ENCODE measurements at regions not wholly inside any gene's neighbourhood (a gene's known extent, or its start where the extent isn't known, plus 50 kb on each side); places are given as distances from the start of the nearest gene placed in this dataset.

DNA sequence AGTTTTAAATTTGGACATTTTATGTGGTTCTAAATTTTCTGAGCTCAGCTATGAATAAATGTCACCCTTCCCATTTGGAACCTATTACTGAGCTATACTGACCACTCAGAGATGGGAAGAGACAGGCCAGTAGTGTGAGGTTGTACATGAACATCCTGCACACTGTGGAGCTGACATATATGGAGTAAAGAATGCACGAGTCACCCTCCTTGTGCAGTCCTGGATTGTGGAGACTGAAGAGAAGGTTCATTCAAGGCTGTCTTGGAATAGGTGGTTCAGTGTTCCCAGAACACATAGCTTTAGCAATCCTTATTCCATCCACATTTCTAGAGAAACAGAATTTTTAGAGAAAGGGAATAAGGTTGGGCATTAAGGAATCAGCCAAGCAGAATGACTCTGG lies 50.3 kb upstream of the OGFRL1 start:
- TF ChIP-seq, protein P1, sequence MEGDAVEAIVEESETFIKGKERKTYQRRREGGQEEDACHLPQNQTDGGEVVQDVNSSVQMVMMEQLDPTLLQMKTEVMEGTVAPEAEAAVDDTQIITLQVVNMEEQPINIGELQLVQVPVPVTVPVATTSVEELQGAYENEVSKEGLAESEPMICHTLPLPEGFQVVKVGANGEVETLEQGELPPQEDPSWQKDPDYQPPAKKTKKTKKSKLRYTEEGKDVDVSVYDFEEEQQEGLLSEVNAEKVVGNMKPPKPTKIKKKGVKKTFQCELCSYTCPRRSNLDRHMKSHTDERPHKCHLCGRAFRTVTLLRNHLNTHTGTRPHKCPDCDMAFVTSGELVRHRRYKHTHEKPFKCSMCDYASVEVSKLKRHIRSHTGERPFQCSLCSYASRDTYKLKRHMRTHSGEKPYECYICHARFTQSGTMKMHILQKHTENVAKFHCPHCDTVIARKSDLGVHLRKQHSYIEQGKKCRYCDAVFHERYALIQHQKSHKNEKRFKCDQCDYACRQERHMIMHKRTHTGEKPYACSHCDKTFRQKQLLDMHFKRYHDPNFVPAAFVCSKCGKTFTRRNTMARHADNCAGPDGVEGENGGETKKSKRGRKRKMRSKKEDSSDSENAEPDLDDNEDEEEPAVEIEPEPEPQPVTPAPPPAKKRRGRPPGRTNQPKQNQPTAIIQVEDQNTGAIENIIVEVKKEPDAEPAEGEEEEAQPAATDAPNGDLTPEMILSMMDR (IDR thresholded peaks at IDR 0.05; ENCODE audit: low read length): no peak
- no peak for TF ChIP-seq EZH2 (optimal IDR thresholded peaks at IDR 0.05; ENCODE audit: low read depth, low read length)

All from MM.1S (cell line).